Fibroblast of skin of right biceps (primary cell): ENCODE measurements at regions not wholly inside any gene's neighbourhood (a gene's known extent, or its start where the extent isn't known, plus 50 kb on each side); places are given as distances from the start of the nearest gene placed in this dataset.
"Not testable (repeated sequence)": the region's sequence is repeated elsewhere in the genome, so short reads cannot be mapped to it uniquely, and the experiment has no call there.

Experiments used
- DNase-seq: peaks from one replicate; pipeline ENCODE4 v3.0.0-alpha.2; 2013

DNA sequence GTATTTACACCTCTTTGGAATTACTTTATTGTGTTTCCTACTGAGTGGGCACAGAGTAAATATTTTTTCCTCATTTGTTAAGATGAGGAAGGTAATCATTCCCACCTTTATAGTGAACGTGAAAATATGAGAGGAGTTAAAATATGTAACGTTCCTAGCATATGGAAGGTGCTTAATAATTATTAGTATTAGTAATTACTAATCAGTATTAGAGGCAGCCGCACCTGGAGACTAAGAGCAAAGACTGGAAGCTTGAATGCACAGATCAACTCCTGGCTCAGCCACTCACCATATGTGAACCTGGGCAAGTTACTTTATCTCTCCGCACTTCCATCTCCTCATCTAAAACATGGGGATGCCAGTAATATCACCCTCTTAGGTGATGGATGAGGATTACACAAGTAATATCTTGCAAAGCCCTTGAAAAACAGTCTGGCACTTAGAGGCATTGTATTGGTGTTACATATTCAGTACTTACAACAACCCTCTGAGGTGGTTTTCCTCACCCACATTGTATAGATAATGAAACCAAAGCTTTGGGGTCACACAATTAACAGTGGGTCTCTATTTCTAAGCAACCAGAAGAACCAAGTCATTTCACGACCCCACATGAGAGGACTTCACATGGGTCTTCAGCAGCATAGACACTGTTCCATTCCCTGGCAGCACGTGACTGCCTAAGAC is 100.3 kb upstream of the KCTD1 start:
- DNase-seq: no peak

DNA sequence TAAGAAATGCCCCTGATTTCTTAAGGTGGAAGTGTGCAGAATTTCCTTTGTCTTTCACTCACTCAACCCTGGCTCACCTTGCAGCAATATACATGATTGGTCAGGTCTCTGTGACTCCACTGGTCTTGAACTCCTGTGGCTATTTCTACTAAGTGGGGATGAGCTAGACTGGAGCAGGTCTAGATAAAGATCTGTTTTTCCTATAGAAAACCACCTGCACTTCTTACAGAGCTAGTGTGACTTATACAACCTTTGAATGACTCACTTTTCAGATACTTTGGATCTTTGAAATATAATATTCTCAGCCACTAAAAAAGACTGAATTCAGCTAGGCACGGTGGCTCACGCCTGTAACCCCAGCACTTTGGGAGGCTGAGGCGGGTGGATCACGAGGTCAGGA is 98.5 kb upstream of the KCTD1 start:
- DNase-seq: no peak

DNA sequence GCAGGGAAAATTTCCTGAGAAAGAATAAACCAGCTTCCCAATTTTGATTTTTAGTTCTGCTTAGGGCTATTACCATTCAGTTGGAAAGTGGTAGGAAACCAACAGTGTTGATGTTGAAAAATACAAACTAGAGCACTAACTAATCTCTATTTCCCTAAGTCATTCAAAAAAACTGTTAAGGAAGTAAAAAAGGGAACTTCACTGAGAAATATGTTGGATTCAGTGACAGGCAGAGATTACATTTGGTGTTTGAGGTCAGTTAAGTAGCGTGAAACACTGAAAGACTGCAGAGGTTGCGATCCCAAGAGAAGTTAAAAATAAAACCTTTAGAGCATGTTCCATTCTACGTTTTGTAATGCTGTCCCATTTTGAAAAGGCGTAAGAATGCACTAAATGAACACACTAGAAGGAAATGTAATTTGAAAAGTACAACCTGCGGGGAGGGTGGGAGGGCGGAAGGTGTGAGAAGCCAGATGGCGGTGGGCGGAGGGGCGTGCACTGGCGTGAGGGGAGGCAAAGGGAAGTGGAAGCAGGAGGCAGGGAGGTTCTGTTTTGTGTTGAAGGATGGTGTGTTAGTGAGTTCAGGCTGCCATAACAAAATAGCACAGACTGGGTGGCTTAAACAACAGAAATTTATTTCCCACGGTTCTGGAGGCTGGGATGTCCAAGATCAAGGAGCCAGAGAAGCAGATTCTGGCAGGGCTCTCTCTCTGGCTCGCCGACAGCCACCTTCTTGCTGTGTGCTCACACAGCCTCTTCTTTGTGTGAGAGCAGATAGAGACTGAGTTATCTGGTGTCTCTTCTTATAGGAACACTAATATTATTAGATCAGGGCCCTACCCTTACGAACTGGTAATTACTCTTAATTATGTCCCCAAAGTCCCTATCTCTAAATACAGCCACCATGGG is 94.3 kb upstream of the KCTD1 start:
- no peak for DNase-seq

DNA sequence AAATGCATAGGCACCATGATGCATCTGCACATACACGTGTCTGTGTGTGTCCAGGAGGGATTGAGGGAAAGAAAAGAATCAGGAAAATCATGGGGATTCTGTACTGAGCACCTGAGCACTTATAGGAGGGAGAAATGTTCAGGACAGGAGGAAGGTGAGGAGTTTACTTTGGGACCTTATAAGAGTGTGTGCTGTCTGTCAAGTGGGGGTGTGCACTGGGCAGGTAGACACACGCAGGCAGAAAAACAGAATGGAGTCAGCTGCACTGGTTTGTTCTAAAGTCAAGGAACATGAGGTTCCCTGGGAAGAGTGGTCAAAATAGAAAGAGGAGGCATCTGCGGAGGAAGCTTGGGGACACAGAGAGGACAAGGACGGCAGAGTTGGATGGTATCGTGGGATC is 92.2 kb upstream of the KCTD1 start:
- no peak for DNase-seq

DNA sequence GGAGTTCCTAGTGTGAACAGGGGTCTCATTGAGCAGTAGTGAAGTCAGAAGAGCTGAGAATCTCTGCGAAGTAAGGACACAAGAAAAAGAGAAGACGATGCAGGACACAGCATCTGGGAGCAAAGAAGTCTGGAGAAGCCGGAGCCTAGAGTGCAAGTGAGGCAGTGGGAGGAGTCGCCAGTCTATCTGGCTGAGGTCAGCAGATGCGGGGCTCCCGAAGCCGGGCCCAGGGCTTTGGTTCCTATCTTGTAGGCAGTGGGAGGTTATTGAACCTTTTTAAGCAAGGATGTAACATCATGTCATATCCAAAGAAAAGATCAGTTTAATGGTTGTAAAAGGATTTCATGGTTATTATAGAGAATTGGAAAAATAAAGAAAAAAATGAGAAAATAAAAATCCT is 90.8 kb upstream of the KCTD1 start:
- DNase-seq: no peak

DNA sequence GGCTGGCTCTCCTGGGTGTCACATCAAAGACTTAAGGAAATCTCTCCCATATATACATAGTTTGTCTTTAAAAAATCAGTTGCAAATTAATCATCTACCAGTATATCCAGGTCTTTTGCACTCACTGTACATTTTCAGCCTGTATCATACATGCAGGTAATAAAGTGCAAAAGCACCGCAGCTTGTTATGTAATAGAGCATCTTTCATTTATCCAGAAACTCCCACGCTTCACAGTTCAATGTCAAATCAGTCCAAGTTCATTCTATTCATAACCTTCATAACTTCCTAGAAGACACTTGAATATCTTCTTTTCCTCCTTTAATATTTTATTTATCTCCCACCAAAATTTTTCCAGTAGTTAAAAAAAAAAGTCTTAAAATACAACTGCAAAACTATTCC is 89.6 kb upstream of the KCTD1 start:
- DNase-seq: no peak

DNA sequence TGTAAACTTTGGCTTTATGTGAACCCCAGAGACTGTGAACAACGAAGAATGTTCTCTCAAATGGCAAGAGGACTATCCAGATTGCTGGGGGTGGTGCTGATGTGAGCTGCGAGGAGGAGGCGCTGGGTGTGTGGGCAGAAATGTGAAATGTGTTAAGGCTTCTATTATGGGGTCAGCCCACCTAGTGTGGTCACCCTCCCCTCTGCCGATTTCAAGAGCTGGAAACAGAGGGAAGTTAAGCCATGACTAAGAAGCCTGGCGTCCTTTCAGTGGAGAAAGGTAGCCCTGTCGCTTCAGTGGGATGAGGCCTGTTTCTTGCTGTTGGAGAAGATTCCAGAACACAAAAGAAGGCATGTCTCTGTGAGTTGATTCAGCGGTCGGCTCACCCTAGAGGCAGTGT is 89.0 kb upstream of the KCTD1 start:
- no peak for DNase-seq

DNA sequence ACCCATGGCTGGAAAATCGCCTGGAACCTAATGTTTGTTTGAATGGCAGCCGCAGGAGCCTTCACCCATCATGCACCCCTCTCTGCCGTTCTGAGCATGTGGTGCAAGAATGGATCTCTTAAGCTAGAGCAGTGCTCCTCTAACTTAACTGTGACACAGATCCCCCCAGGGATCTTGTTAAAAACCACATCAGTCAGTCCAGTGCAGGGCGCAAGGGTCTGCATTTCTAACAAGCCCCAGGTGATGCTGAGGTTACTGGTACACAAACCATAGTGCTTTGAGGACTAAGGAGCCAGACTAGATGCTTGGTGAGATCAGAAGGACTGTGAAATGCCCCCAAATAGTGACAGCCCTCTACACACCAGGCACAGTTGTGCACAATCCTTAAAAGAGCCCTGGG is 87.1 kb upstream of the KCTD1 start:
- no peak for DNase-seq

DNA sequence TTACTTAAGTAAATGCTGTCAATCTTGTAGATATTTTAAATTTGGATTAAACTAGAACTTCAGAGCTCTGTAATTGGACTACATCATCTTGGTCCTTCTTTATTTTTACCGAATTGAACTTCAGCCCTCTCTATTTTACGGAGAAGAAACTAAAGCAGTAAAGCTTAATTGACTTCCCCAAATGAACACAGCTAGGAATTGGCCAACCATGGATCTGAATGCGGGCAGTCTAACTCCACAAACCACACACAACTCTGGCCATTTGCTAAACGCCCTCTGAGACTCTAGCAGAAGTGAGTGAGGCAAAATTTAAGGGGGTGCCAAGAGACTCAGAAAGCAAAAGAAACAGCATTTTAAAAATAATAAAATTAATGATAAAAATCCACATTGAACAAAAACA is 86.3 kb upstream of the KCTD1 start:
- DNase-seq: no peak

DNA sequence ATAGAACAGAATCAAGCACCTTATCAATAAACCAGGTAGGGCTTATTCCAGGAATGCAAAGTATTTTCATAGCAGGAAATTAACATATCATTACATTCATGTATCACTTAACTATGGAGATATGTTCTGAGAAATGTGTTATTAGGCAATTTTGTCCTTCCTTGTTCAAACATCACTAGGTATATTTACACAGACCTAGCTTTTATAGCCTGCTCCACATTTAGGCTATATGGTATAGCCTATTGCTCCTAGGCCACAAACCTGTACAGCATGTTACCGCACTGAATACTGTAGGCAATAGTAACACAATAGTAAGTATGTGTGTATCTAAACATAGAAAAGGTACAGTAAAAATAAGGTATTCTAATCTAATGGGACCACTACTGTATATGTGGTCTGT is 82.8 kb upstream of the KCTD1 start:
- DNase-seq: no peak

DNA sequence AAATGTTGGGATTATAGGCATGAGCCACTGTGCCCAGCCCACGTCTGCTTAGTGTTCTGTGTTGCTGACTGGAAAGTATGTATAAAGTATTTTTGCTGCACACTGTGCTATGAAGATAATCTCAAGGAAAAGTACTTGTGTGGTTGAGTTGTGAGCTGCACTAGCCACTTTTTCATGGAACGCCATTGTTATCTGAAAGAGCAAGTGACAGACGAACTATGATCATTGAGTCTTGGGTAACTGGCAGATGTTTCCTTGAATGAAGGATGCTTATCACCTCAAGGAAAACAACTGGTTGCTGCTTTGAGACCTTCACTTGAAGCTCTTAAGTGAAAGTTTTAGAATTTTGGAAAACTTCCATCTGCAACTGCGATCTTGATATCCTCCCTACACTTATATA is 82.2 kb upstream of the KCTD1 start:
- DNase-seq: no peak

DNA sequence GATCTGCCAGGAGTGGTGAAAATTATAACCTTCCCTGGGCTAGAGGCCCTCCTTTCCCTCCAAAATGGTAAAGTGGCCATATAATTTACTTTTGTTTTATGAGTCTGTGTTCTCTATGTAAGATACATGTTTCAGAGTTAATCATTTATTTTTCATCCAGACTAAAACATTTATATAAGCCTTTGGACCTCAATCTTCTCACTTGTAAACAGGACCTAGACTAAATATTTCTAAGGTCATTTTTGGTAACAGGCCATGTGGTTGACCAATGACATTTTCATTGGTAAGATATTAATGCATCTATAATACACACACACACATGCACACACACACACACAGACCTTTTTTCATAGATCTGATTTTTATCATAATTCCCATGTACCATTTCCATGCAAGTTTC is 79.7 kb upstream of the KCTD1 start:
- DNase-seq: no peak

DNA sequence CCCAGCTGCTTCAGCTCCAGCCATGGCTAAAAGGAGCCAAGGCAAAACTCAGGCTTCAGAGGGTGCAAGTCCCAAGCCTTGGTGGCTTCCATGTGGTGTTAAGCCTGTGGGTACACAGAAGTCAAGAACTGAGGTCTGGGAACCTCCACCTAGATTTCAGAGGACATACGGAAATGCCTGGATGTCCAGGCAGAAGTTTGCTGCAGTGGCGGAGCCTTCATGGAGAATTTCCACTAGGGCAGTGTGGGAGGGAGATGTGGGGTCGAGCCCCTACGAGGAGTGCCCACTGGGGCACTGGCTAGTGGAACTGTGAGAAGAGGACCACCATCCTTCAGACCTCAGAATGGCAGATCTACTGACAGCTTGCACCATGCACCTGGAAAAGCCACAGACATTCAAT is 76.1 kb upstream of the KCTD1 start:
- no peak for DNase-seq

DNA sequence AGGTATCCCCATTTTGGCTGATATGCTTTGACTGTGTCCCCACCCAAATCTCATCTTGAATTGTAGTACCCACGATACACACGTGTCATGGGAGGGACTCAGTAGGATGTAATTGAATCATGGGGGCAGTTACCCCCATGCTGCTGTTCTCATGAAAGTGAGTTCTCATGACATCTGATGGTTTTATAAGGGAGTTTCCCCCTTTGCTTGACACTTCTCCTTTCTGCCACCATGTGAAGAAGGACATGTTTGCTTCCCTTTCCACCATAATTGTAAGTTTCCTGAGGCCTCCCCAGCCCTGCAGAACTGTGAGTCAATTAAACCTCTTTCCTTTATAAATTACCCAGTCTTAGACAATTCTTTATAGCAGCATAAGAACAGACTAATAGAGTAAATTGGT is 75.0 kb upstream of the KCTD1 start:
- DNase-seq: not testable (repeated sequence)

DNA sequence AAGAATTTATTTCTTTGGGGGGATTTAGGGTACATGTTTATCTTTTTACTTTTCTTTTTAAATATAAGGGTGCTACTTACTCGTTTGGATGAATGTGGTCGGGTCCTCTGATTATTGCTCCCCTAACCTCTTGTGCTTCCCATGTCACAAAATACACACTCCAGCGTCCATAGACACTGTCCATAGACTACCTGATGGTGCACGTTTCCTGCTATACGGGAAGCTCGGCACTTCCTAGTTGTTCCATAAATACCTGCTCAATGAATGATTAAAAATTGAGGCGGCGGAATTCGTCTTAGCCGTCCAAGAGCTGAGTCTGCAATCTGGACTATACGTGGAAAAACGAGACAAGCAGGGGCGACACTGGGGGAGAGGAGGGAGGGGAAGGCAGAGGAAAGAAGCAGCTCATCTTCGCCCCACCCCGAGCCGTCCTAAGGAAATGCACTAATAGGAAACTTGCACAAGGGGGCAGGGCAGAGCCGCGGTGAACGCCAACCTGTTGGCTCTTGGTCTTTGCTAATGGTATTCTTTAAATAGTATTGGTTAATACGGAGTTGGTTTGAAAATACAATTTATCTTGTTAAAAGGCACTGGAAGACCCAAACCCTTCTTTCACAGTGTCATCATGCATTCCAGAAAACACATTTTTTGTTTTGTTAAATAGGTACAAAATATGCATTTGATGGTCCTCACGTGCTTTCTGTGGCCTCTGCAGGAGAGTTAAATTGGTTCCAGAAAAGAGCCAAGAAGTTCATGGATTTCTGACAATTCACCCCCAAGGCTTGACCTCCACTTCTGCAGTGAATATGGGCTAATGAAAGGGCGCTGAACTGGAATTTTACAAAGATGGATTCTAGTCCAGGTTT is 73.0 kb upstream of the KCTD1 start:
- DNase-seq: peak; percentile 10

DNA sequence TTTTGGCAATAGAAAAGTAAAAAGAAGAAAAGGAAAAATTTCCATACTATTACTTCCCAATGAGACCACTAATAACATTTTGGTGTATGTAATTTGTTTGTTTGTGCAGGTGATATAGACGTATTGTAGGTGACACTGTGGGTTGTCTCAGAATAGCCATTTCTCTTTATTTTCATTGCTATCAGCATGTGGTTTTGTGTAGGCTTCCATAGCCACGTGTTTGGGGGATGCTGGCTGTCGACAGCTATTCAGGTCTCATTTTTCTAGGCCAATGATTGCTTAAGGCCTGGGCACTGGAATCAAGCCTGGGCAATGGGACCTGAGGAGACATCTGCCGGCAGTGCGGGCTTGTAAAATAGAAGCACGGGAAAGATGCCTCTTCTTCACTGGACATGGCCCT is 71.0 kb upstream of the KCTD1 start:
- no peak for DNase-seq

DNA sequence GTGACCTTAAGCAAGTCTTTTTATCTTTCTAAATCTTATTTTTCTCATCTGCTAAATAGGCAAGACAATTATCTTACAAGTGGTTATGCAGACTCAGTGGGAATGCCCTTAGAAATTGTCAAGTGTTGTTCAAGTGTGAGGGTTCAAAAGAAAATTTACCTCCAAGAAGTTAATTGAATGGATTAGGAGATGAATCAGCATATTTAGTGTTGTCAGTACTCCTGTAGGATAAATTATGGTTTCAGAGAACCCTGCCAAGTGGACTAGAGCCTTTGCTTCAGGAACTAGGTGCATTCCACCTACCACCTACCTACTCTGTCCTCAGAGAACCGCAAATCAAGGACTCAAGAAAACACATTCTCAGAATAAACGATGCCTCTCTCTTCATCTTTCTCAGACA is 69.8 kb upstream of the KCTD1 start:
- DNase-seq: no peak

DNA sequence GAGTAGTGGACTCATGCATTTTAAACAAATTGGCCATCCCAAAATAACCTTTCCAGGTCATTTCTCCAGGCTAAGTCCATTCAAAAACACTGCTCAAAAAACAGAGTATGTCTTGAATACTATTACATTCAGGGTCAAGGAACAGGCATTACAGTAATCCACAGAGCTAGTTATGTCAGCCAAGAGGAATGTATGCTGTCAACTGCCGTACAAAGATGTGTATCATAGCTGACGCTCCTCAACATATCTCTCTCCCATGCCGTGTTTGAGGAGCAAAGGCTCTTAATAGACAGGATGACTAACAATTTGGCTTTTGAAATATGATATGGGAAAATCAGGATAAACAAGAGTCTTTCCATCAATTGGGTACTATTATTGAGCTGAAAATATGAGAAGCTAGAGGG is 68.8 kb upstream of the KCTD1 start:
- peak; percentile 94 for DNase-seq

DNA sequence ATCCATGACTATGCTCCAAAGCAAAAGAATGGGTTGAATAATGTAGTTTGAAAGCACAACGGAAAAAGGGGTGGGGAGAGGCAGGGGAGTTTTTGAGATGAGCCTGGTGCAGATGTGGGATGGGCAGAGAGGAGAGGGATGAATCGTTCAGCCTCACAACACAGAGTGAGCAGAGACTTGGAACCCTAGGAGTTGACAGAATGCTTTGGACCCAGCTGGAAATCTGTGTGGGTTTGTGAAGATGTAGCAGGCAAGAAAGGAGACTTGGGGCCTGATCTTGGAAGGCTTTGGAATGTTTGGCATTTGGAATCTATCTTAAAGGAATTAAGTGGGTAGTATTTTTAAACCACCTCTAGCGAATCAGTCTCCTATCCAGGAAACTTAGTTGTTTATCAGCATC is 66.0 kb upstream of the KCTD1 start:
- peak; percentile 29 for DNase-seq
